Liver (tissue), 8 donors: ENCODE measurements at regions not wholly inside any gene's neighbourhood (a gene's known extent, or its start where the extent isn't known, plus 50 kb on each side); places are given as distances from the start of the nearest gene placed in this dataset.

ENCODE experiments used
- DNase-seq: peaks from one replicate; pipeline ENCODE4 v3.0.0-alpha.2; 2017; ENCODE audit warnings: low spot score
- H3K27ac ChIP-seq, 2 donors: one replicate each; pipeline ENCODE4 v1.7.0; 2013; ENCODE audit warnings: inconsistent platforms in 2 of 2, low read length in 2 of 2, control low read depth in 1 of 2, low read depth in 1 of 2, mild to moderate bottlenecking in 1 of 2
- H3K27me3 ChIP-seq, 4 donors: one replicate each; pipeline versions ENCODE4 v1.6.1 to v1.7.0; 2013; ENCODE audit warnings: low read length in 3 of 4, inconsistent platforms in 1 of 4, mild to moderate bottlenecking in 1 of 4, moderate library complexity in 1 of 4; ENCODE audit not compliant: control insufficient read depth in 4 of 4, insufficient read depth in 4 of 4
- H3K36me3 ChIP-seq, 4 donors: one replicate each; pipeline versions ENCODE4 v1.6.1 to v1.7.0; 2013; ENCODE audit warnings: low read length in 3 of 4, mild to moderate bottlenecking in 3 of 4, low read depth in 1 of 4, moderate library complexity in 1 of 4; ENCODE audit not compliant: control insufficient read depth in 4 of 4, insufficient read depth in 3 of 4
- H3K4me1 ChIP-seq, 4 donors: one replicate each; pipeline versions ENCODE4 v1.6.1 to v1.7.0; 2013; ENCODE audit warnings: low read length in 3 of 4, mild to moderate bottlenecking in 3 of 4, moderate library complexity in 1 of 4; ENCODE audit not compliant: control insufficient read depth in 4 of 4, insufficient read depth in 4 of 4
- H3K4me3 ChIP-seq, 3 donors: one replicate each; pipeline versions ENCODE4 v1.6.1 to v1.7.0; 2013; ENCODE audit warnings: low read length in 3 of 3, control low read depth in 1 of 3, low read depth in 1 of 3, mild to moderate bottlenecking in 1 of 3
- H3K9ac ChIP-seq, 2 donors: one replicate each; pipeline ENCODE4 v1.7.0; 2013; ENCODE audit warnings: low read length in 2 of 2, mild to moderate bottlenecking in 2 of 2, moderate library complexity in 2 of 2, control low read depth in 1 of 2, low read depth in 1 of 2
- H3K9me3 ChIP-seq, 4 donors: one replicate each; pipeline versions ENCODE4 v1.6.1 to v1.7.0; 2013; ENCODE audit warnings: low read length in 3 of 4; ENCODE audit not compliant: control insufficient read depth in 4 of 4
- ATF3 ChIP-seq: IDR thresholded peaks from 2 replicates; pipeline ENCODE4 v1.6.1; 2016; ENCODE audit warnings: antibody characterized with exemption
- CTCF ChIP-seq: fragments of 150-350 bp; IDR thresholded peaks from 2 replicates; pipeline ENCODE4 v1.5.1; 2017; ENCODE audit warnings: improper control_type of control experiment, low read depth, low read length; ENCODE audit not compliant: missing input control
- EGR1 ChIP-seq, 2 donors: IDR thresholded peaks; 2 replicates each; pipeline ENCODE4 v1.6.1; 2016 to 2018; ENCODE audit warnings: antibody characterized with exemption in 2 of 2, low read depth in 2 of 2
- FOXA1 ChIP-seq: IDR thresholded peaks from 2 replicates; pipeline ENCODE4 v1.6.1; 2016; ENCODE audit warnings: antibody characterized with exemption
- FOXA2 ChIP-seq: IDR thresholded peaks from 2 replicates; pipeline ENCODE4 v1.6.1; 2016; ENCODE audit warnings: antibody characterized with exemption
- GABPA ChIP-seq, 2 donors: IDR thresholded peaks in 1 of 2; conservative IDR thresholded peaks in 1 of 2; 2 replicates each; pipeline ENCODE4 v1.6.1; 2016; ENCODE audit warnings: antibody characterized with exemption in 2 of 2, mild to moderate bottlenecking in 1 of 2, moderate library complexity in 1 of 2
- HNF4A ChIP-seq, 2 donors: conservative IDR thresholded peaks; 2 replicates each; pipeline ENCODE4 v1.6.1; 2016; ENCODE audit warnings: antibody characterized with exemption in 2 of 2, mild to moderate bottlenecking in 2 of 2
- HNF4G ChIP-seq: IDR thresholded peaks from 2 replicates; pipeline ENCODE4 v1.6.1; 2016; ENCODE audit warnings: antibody characterized with exemption
- JUND ChIP-seq, 2 donors: IDR thresholded peaks; 2 replicates each; pipeline ENCODE4 v1.6.1; 2016; ENCODE audit warnings: antibody characterized with exemption in 2 of 2
- MAX ChIP-seq: IDR thresholded peaks from 2 replicates; pipeline ENCODE4 v1.6.1; 2016; ENCODE audit warnings: antibody characterized with exemption
- NR2F2 ChIP-seq: IDR thresholded peaks from 2 replicates; pipeline ENCODE4 v1.6.1; 2016; ENCODE audit warnings: antibody characterized with exemption
- RAD21 ChIP-seq, 2 donors: IDR thresholded peaks; 2 replicates each; pipeline ENCODE4 v1.6.1; 2016; ENCODE audit warnings: antibody characterized with exemption in 2 of 2, mild to moderate bottlenecking in 2 of 2
- REST ChIP-seq: IDR thresholded peaks from 2 replicates; pipeline ENCODE4 v1.6.1; 2016; ENCODE audit warnings: antibody characterized with exemption, mild to moderate bottlenecking
- RXRA ChIP-seq, 2 donors: IDR thresholded peaks; 2 replicates each; pipeline ENCODE4 v1.6.1; 2017 to 2018; ENCODE audit warnings: antibody characterized with exemption in 2 of 2, mild to moderate bottlenecking in 1 of 2
- SP1 ChIP-seq: IDR thresholded peaks from 2 replicates; pipeline ENCODE4 v1.6.1; 2018; ENCODE audit warnings: antibody characterized with exemption, mild to moderate bottlenecking
- TAF1 ChIP-seq: conservative IDR thresholded peaks from 2 replicates; pipeline ENCODE4 v1.6.1; 2016; ENCODE audit warnings: antibody characterized with exemption, mild to moderate bottlenecking
- YY1 ChIP-seq: IDR thresholded peaks from 2 replicates; pipeline ENCODE4 v1.6.1; 2016; ENCODE audit warnings: antibody characterized with exemption, mild to moderate bottlenecking
- ZBTB33 ChIP-seq: IDR thresholded peaks from 2 replicates; pipeline ENCODE4 v1.6.1; 2016; ENCODE audit warnings: antibody characterized with exemption
- WGBS: extraction: QIAGEN DNeasy Blood & Tissue Kit; methylation state at CpG from one replicate; pipeline ENCODE4 v1.1.7; 2013; 5-methylcytosine and 5-hydroxymethylcytosine counted together
- donor health status: healthy.
- donor health status: healthy.
- donor health status: healthy.
- donor health status: healthy.
- donor health status: healthy.

GRCh38 chr4:103853146-103853545, 133.4 kb upstream of the TACR3 start:
- no peak for DNase-seq
- Histone ChIP-seq H3K27ac (no peak overlapping the region), H3K4me3 (no peak overlapping the region), H3K27me3 (no peaks in the 10 kb centered on the region), H3K4me1 (no peaks in the 10 kb centered on the region), H3K9ac (no peak overlapping the region), H3K36me3 (no peaks in the 10 kb centered on the region), H3K9me3 (no peaks in the 10 kb centered on the region)
- TF ChIP-seq ZBTB33, result no peak
- no peak for TF ChIP-seq GABPA (IDR thresholded peaks at IDR 0.05 in 1 of 2, conservative IDR thresholded peaks at IDR 0.05 in 1 of 2)
- no peak for TF ChIP-seq MAX
- TF ChIP-seq EGR1 (IDR thresholded peaks at IDR 0.05; ENCODE audit: low read depth in 2 of 2), result no peak
- TF ChIP-seq CTCF, result no peak
- TF ChIP-seq REST, result no peak
- TF ChIP-seq SP1, result no peak
- no peak for TF ChIP-seq FOXA2
- TF ChIP-seq FOXA1, result no peak
- TF ChIP-seq JUND (IDR thresholded peaks at IDR 0.05), result no peak
- TF ChIP-seq RXRA (IDR thresholded peaks at IDR 0.05), result no peak
- no peak for TF ChIP-seq HNF4G
- no peak for TF ChIP-seq TAF1
- no peak for TF ChIP-seq HNF4A (conservative IDR thresholded peaks at IDR 0.05)
- no peak for TF ChIP-seq ATF3
- 85% methylated on average over 3 of the region's 3 CpGs for WGBS

GRCh38 chr4:103845075-103845474, 125.3 kb upstream of the TACR3 start:
- H3K9me3 ChIP-seq, result no peaks in the 10 kb centered on the region
- no peaks in the 10 kb centered on the region for H3K27me3 ChIP-seq
- H3K9ac ChIP-seq, result no peak overlapping the region
- no peak for DNase-seq
- no peaks in the 10 kb centered on the region for H3K4me1 ChIP-seq
- no peak overlapping the region for H3K27ac ChIP-seq
- H3K36me3 ChIP-seq, result no peaks in the 10 kb centered on the region
- no peak overlapping the region for H3K4me3 ChIP-seq
- no peak for TF ChIP-seq JUND (IDR thresholded peaks at IDR 0.05)
- no peak for TF ChIP-seq MAX
- no peak for TF ChIP-seq ATF3
- no peak for TF ChIP-seq FOXA2
- no peak for TF ChIP-seq CTCF
- TF ChIP-seq FOXA1, result no peak
- no peak for TF ChIP-seq EGR1 (IDR thresholded peaks at IDR 0.05; ENCODE audit: low read depth in 2 of 2)
- TF ChIP-seq YY1, result no peak
- no peak for TF ChIP-seq HNF4A (conservative IDR thresholded peaks at IDR 0.05)
- no peak for TF ChIP-seq RAD21 (IDR thresholded peaks at IDR 0.05)
- no peak for TF ChIP-seq HNF4G
- TF ChIP-seq NR2F2, result no peak
- TF ChIP-seq GABPA (IDR thresholded peaks at IDR 0.05 in 1 of 2, conservative IDR thresholded peaks at IDR 0.05 in 1 of 2), result no peak
- no peak for TF ChIP-seq ZBTB33
- no peak for TF ChIP-seq SP1
